ENCODE measurements at regions not wholly inside any gene's neighbourhood (a gene's known extent, or its start where the extent isn't known, plus 50 kb on each side); places are given as distances from the start of the nearest gene placed in this dataset.

DNA sequence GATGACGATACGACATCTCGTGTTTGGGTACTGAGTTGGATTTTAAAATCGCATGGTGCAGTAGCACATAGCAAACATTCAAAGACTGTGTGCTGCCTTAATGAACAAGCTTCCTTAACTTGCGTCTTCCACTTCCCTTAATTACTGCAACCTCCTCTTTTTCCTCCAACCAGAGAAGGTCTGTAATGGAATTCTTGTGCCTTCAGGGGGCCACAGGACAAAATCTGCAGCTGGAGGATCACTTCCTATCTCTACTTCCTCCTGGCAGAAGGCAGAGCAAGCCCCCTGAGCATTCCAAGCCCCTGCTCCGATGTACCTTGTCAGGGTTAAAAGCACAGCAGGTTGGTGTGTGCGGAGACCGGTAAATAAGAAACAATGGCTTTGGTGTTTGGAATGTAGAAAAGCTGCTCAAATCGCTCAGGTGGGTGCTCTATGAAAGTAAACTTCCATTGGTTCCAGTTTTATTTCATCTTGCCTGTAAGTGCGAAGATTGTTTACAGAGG lies 151.3 kb upstream of the UQCRFS1 start:
- H3K27me3 ChIP-seq (replicated peaks in 2 of 5; ENCODE audit: control insufficient read depth in 4 of 5, insufficient read depth in 5 of 5, low read length in 4 of 5), result peaks cover 0 to 35% (median 7%) of the 10 kb centered on the region in 5 experiments
- no peak overlapping the region for H3K4me3 ChIP-seq (ENCODE audit: control insufficient read depth in 1 of 7, extremely low read depth in 1 of 7, insufficient read depth in 4 of 7, low read depth in 2 of 7, low read length in 6 of 7)
- ChIA-PET CTCF (no interaction called here), POLR2A (no interaction called here)
- DNase-seq, result no peak
- H3K4me1 ChIP-seq (ENCODE audit: control extremely low read depth in 1 of 4, control insufficient read depth in 4 of 4, insufficient read depth in 4 of 4, low read length in 3 of 4), result no peaks in the 10 kb centered on the region
- 39% methylated on average over 10 of the region's 10 CpGs for WGBS (ENCODE audit: insufficient coverage)
- no peaks in the 10 kb centered on the region for H3K9me3 ChIP-seq (ENCODE audit: control extremely low read depth in 1 of 5, control insufficient read depth in 4 of 5, insufficient read depth in 2 of 5, low read depth in 1 of 5, low read length in 4 of 5)
- H3K36me3 ChIP-seq (ENCODE audit: control insufficient read depth in 4 of 4, insufficient read depth in 4 of 4, low read length in 3 of 4), result no peaks in the 10 kb centered on the region
- no peak overlapping the region for H3K27ac ChIP-seq (ENCODE audit: insufficient read depth in 1 of 2, low read depth in 1 of 2, low read length in 2 of 2, poor library complexity in 1 of 2, severe bottlenecking in 2 of 2)

DNA sequence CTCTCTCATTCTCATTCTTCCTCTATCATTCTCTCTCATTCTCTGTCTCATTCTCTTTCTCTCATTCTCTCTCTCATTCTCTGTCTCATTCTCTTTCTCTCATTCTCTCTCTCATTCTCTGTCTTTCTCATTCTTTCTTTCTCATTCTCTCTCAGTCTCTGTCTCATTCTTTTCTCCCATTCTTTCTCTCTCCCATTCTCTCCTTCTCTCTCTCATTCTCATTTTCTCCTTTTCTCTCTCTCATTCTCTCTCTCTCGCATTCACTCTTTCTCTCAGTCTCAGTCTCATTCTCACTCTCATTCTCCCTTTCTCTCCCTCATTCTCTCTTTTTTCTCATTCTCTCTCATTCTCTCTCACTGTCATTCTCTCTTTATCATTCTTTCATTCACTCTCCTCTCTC lies 152.0 kb upstream of the UQCRFS1 start:
- no peak for DNase-seq
- Histone ChIP-seq H3K27ac (ENCODE audit: insufficient read depth in 1 of 2, low read depth in 1 of 2, low read length in 2 of 2, poor library complexity in 1 of 2, severe bottlenecking in 2 of 2) (no peak overlapping the region), H3K9me3 (ENCODE audit: control extremely low read depth in 1 of 5, control insufficient read depth in 4 of 5, insufficient read depth in 2 of 5, low read depth in 1 of 5, low read length in 4 of 5) (no peaks in the 10 kb centered on the region), H3K27me3 (replicated peaks in 2 of 5; ENCODE audit: control insufficient read depth in 4 of 5, insufficient read depth in 5 of 5, low read length in 4 of 5) (peaks cover 0 to 35% (median 7%) of the 10 kb centered on the region in 5 experiments), H3K4me1 (ENCODE audit: control extremely low read depth in 1 of 4, control insufficient read depth in 4 of 4, insufficient read depth in 4 of 4, low read length in 3 of 4) (no peaks in the 10 kb centered on the region), H3K36me3 (ENCODE audit: control insufficient read depth in 4 of 4, insufficient read depth in 4 of 4, low read length in 3 of 4) (no peaks in the 10 kb centered on the region), H3K4me3 (ENCODE audit: control insufficient read depth in 1 of 7, extremely low read depth in 1 of 7, insufficient read depth in 4 of 7, low read depth in 2 of 7, low read length in 6 of 7) (no peak overlapping the region)
- WGBS (ENCODE audit: insufficient coverage), result 90% methylated on average over 1 of the region's 1 CpG
- CTCF ChIA-PET, result no interaction called here
- POLR2A ChIA-PET, result no interaction called here

DNA sequence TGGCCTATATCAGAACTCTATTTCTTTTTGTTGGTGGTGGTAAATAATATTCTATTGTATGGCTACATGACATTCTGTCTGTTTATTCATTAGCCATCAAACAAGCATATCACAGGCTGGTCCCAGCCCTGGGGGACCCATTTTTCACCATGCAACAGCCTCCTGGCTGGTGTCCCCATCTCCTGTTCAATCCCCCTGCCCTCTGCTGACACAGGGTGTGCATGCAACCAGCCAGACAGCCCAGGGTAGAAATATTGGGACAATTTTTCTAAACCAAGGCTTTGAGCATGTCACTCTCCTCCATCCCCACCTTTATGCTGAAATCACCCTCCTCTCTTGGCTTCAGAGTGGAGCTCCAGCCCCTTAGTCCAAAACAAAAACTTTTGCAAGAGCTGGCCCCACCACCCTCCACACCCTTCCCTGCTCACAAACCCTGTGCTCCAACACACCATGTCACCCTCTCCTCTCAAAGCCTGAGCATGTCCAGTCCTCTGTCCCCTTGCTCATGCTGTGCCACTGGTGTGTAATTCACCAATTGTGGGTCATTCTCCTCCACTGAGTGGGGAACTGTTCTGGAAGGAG lies 153.0 kb upstream of the UQCRFS1 start:
- peaks cover 0 to 35% (median 7%) of the 10 kb centered on the region in 5 experiments for H3K27me3 ChIP-seq (replicated peaks in 2 of 5; ENCODE audit: control insufficient read depth in 4 of 5, insufficient read depth in 5 of 5, low read length in 4 of 5)
- H3K36me3 ChIP-seq (ENCODE audit: control insufficient read depth in 4 of 4, insufficient read depth in 4 of 4, low read length in 3 of 4), result no peaks in the 10 kb centered on the region
- no peak overlapping the region for H3K27ac ChIP-seq (ENCODE audit: insufficient read depth in 1 of 2, low read depth in 1 of 2, low read length in 2 of 2, poor library complexity in 1 of 2, severe bottlenecking in 2 of 2)
- POLR2A ChIA-PET, result no interaction called here
- CTCF ChIA-PET, result no interaction called here
- no peaks in the 10 kb centered on the region for H3K4me1 ChIP-seq (ENCODE audit: control extremely low read depth in 1 of 4, control insufficient read depth in 4 of 4, insufficient read depth in 4 of 4, low read length in 3 of 4)
- H3K9me3 ChIP-seq (ENCODE audit: control extremely low read depth in 1 of 5, control insufficient read depth in 4 of 5, insufficient read depth in 2 of 5, low read depth in 1 of 5, low read length in 4 of 5), result no peaks in the 10 kb centered on the region
- no peak overlapping the region for H3K4me3 ChIP-seq (ENCODE audit: control insufficient read depth in 1 of 7, extremely low read depth in 1 of 7, insufficient read depth in 4 of 7, low read depth in 2 of 7, low read length in 6 of 7)
- DNase-seq, result no peak

DNA sequence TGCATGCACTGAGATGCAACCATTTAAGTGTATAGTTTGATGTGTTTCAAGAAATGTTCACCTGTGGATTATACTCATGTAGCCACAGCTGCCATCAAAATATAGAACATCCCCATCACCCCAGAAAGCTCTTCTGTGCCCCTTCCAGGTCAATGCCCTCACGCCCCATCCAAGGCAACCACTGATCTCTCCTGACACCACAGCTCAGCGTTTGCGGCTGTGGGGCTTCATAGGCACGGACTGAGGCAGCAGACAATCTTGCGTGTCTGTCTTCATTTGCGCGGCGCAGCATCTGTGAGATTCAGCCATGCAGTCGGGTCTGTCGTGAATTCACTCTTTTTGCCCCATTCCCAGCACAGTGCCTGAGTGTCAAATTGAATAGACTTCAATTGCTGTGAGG lies 153.8 kb upstream of the UQCRFS1 start:
- no peaks in the 10 kb centered on the region for H3K9me3 ChIP-seq (ENCODE audit: control extremely low read depth in 1 of 5, control insufficient read depth in 4 of 5, insufficient read depth in 2 of 5, low read depth in 1 of 5, low read length in 4 of 5)
- DNase-seq, result no peak
- ChIA-PET POLR2A (no interaction called here), CTCF (no interaction called here)
- no peaks in the 10 kb centered on the region for H3K36me3 ChIP-seq (ENCODE audit: control insufficient read depth in 4 of 4, insufficient read depth in 4 of 4, low read length in 3 of 4)
- H3K4me1 ChIP-seq (ENCODE audit: control extremely low read depth in 1 of 4, control insufficient read depth in 4 of 4, insufficient read depth in 4 of 4, low read length in 3 of 4), result no peaks in the 10 kb centered on the region
- H3K27me3 ChIP-seq (replicated peaks in 2 of 5; ENCODE audit: control insufficient read depth in 4 of 5, insufficient read depth in 5 of 5, low read length in 4 of 5), result peaks cover 0 to 35% (median 7%) of the 10 kb centered on the region in 5 experiments
- no peak overlapping the region for H3K4me3 ChIP-seq (ENCODE audit: control insufficient read depth in 1 of 7, extremely low read depth in 1 of 7, insufficient read depth in 4 of 7, low read depth in 2 of 7, low read length in 6 of 7)
- 94% methylated on average over 10 of the region's 10 CpGs for WGBS (ENCODE audit: insufficient coverage)
- H3K27ac ChIP-seq (ENCODE audit: insufficient read depth in 1 of 2, low read depth in 1 of 2, low read length in 2 of 2, poor library complexity in 1 of 2, severe bottlenecking in 2 of 2), result no peak overlapping the region

DNA sequence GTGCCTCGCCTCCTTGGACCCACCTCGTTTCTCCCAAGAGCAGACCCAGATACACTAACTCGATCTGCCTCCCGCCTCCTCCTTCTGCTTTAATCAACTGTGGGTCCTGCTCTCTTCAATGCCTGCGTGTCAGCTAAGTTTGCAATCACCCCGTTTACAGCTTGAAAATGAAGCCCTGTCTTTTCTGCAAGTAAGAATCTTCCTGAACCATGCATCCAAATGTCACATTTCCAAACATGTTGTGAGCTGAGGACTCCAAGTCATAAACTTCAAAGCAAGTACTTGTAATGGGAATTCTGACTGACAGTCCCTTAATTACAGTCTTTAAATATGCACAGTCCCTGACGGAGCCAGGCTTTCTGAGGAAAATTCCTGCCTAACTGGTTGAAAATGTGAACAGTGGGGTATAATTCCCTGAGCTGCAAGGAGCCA lies 154.9 kb upstream of the UQCRFS1 start:
- ChIA-PET CTCF (no interaction called here), POLR2A (no interaction called here)
- Histone ChIP-seq H3K4me1 (ENCODE audit: control extremely low read depth in 1 of 4, control insufficient read depth in 4 of 4, insufficient read depth in 4 of 4, low read length in 3 of 4) (no peaks in the 10 kb centered on the region), H3K36me3 (ENCODE audit: control insufficient read depth in 4 of 4, insufficient read depth in 4 of 4, low read length in 3 of 4) (no peaks in the 10 kb centered on the region), H3K27ac (ENCODE audit: insufficient read depth in 1 of 2, low read depth in 1 of 2, low read length in 2 of 2, poor library complexity in 1 of 2, severe bottlenecking in 2 of 2) (no peak overlapping the region), H3K9me3 (ENCODE audit: control extremely low read depth in 1 of 5, control insufficient read depth in 4 of 5, insufficient read depth in 2 of 5, low read depth in 1 of 5, low read length in 4 of 5) (no peaks in the 10 kb centered on the region), H3K4me3 (ENCODE audit: control insufficient read depth in 1 of 7, extremely low read depth in 1 of 7, insufficient read depth in 4 of 7, low read depth in 2 of 7, low read length in 6 of 7) (no peak overlapping the region), H3K27me3 (replicated peaks in 2 of 5; ENCODE audit: control insufficient read depth in 4 of 5, insufficient read depth in 5 of 5, low read length in 4 of 5) (peaks cover 0 to 35% (median 9%) of the 10 kb centered on the region in 5 experiments)
- DNase-seq, result no peak
- WGBS (ENCODE audit: insufficient coverage), result 20% methylated on average over 4 of the region's 7 CpGs

DNA sequence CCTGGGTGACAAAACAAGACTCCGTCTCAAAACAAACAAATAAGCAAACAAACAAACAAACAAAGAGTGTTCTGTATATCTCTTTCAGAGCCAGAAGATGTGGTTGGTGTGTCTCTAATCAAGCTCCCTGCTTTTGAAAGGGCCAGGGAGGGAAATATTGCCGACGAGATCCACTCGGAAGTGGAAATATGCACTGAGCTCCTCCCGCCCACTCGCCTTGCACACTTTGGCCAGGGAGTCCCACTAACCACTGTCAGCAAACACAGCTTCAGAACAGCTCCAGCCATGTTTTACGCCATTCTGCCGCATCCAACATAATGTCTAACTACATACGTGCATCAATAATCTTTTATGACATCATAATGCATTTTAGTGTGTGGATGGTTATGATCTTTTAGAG lies 155.5 kb upstream of the VSTM2B start:
- no peak for DNase-seq
- Histone ChIP-seq H3K36me3 (ENCODE audit: control insufficient read depth in 4 of 4, insufficient read depth in 4 of 4, low read length in 3 of 4) (no peaks in the 10 kb centered on the region), H3K4me3 (ENCODE audit: control insufficient read depth in 1 of 7, extremely low read depth in 1 of 7, insufficient read depth in 4 of 7, low read depth in 2 of 7, low read length in 6 of 7) (no peak overlapping the region), H3K27ac (ENCODE audit: insufficient read depth in 1 of 2, low read depth in 1 of 2, low read length in 2 of 2, poor library complexity in 1 of 2, severe bottlenecking in 2 of 2) (no peak overlapping the region), H3K9me3 (ENCODE audit: control extremely low read depth in 1 of 5, control insufficient read depth in 4 of 5, insufficient read depth in 2 of 5, low read depth in 1 of 5, low read length in 4 of 5) (no peaks in the 10 kb centered on the region), H3K27me3 (replicated peaks in 2 of 5; ENCODE audit: control insufficient read depth in 4 of 5, insufficient read depth in 5 of 5, low read length in 4 of 5) (peaks cover 0 to 22% (median 6%) of the 10 kb centered on the region in 5 experiments), H3K4me1 (ENCODE audit: control extremely low read depth in 1 of 4, control insufficient read depth in 4 of 4, insufficient read depth in 4 of 4, low read length in 3 of 4) (no peaks in the 10 kb centered on the region)
- 95% methylated on average over 5 of the region's 9 CpGs for WGBS (ENCODE audit: insufficient coverage)
- CTCF ChIA-PET, result no interaction called here
- POLR2A ChIA-PET, result no interaction called here

DNA sequence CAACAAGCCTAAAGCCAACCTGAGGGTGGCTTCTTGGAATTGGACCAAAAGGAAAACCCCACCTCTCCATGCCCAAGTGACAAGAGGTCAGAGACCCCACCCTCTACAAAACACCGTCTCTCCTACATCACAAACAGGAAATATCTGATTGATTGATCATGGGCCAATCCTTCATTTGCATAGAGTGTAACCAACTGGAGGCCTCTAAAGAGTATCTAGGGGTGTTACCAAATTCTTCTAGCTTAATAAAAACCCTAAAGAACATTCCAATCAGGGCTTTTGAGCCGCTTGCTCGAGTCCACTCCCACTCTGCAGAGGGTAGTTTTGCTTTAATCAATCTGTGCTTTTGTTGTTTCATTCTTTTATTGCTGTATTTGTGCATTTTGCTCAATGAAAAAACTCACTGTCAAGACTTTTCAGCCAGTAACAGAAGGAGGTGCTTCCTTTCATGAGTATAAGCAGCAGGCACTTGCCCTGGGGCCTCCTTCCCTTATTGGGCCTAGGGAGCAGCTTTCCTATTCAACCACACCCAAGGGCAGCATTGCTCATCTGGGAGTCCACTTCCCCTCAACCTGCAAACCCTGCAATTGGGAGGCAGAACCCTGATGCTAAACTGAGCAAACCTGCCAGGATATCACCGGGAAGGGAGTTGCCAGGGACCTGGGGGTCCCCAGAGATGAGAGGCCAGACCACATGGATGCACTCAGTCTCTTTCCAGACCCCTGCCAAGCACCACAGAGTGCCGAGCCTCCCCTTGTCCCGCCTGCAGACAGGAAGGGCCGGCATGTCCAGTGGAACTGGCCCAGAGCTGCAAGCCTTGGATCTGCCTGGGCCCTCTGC lies 154.3 kb upstream of the VSTM2B start:
- POLR2A ChIA-PET, result no interaction called here
- CTCF ChIA-PET, result no interaction called here

More for the DNA sequence above, 154.3 kb upstream of the VSTM2B start:
- 71% methylated on average over 4 of the region's 7 CpGs for WGBS (ENCODE audit: insufficient coverage)
- no peak for DNase-seq
- H3K4me3 ChIP-seq (ENCODE audit: control insufficient read depth in 1 of 7, extremely low read depth in 1 of 7, insufficient read depth in 4 of 7, low read depth in 2 of 7, low read length in 6 of 7), result no peak overlapping the region
- H3K27me3 ChIP-seq (replicated peaks in 2 of 5; ENCODE audit: control insufficient read depth in 4 of 5, insufficient read depth in 5 of 5, low read length in 4 of 5), result peaks cover 0 to 18% (median 3%) of the 10 kb centered on the region in 5 experiments
- H3K4me1 ChIP-seq (ENCODE audit: control extremely low read depth in 1 of 4, control insufficient read depth in 4 of 4, insufficient read depth in 4 of 4, low read length in 3 of 4), result no peaks in the 10 kb centered on the region
- H3K27ac ChIP-seq (ENCODE audit: insufficient read depth in 1 of 2, low read depth in 1 of 2, low read length in 2 of 2, poor library complexity in 1 of 2, severe bottlenecking in 2 of 2), result no peak overlapping the region
- H3K9me3 ChIP-seq (ENCODE audit: control extremely low read depth in 1 of 5, control insufficient read depth in 4 of 5, insufficient read depth in 2 of 5, low read depth in 1 of 5, low read length in 4 of 5), result no peaks in the 10 kb centered on the region
- no peaks in the 10 kb centered on the region for H3K36me3 ChIP-seq (ENCODE audit: control insufficient read depth in 4 of 4, insufficient read depth in 4 of 4, low read length in 3 of 4)

All from common myeloid progenitor, CD34-positive (primary cell).